ENCODE measurements at regions not wholly inside any gene's neighbourhood (a gene's known extent, or its start where the extent isn't known, plus 50 kb on each side); places are given as distances from the start of the nearest gene placed in this dataset.
"Not testable (repeated sequence)": the region's sequence is repeated elsewhere in the genome, so short reads cannot be mapped to it uniquely, and the experiment has no call there.

DNA sequence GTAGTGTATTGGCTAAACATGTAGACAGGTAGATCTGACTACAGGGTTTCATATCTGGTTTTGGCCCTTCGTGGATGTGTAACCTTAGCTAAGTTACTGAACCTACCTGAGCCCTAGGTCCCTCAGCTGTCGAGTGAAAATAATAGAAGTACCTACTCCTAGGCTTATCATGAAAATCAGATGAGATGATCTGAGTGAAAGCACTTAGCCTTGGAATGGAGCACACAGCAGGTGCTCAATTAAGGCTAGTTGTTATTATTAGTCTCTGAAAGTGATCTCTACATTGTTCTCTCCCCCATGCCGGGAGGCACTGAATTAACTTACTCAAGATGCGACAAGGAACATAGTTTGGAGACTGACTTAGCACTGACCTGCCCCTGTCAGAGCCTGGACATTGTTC lies 174.7 kb upstream of the ZNF217 start:
- Histone ChIP-seq H3K4me3 (no peak overlapping the region), H3K27me3 (no peaks in the 10 kb centered on the region), H3K4me1 (peaks cover 0 to 18% (median 1%) of the 10 kb centered on the region in 4 donors), H3K27ac (no peak overlapping the region), H3K36me3 (no peaks in the 10 kb centered on the region), H3K9me3 (no peaks in the 10 kb centered on the region)
- DNase-seq (ENCODE audit: low spot score in 2 of 2) = no peak
- 75 to 79% methylated on average over 4 of the region's 4 CpGs for WGBS, 2 donors
- TF ChIP-seq EP300 (IDR thresholded peaks at IDR 0.05) (no peak), POLR2A (IDR thresholded peaks at IDR 0.05) (no peak)
- TF ChIP-seq, protein P1, sequence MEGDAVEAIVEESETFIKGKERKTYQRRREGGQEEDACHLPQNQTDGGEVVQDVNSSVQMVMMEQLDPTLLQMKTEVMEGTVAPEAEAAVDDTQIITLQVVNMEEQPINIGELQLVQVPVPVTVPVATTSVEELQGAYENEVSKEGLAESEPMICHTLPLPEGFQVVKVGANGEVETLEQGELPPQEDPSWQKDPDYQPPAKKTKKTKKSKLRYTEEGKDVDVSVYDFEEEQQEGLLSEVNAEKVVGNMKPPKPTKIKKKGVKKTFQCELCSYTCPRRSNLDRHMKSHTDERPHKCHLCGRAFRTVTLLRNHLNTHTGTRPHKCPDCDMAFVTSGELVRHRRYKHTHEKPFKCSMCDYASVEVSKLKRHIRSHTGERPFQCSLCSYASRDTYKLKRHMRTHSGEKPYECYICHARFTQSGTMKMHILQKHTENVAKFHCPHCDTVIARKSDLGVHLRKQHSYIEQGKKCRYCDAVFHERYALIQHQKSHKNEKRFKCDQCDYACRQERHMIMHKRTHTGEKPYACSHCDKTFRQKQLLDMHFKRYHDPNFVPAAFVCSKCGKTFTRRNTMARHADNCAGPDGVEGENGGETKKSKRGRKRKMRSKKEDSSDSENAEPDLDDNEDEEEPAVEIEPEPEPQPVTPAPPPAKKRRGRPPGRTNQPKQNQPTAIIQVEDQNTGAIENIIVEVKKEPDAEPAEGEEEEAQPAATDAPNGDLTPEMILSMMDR (IDR thresholded peaks at IDR 0.05) = no peak

DNA sequence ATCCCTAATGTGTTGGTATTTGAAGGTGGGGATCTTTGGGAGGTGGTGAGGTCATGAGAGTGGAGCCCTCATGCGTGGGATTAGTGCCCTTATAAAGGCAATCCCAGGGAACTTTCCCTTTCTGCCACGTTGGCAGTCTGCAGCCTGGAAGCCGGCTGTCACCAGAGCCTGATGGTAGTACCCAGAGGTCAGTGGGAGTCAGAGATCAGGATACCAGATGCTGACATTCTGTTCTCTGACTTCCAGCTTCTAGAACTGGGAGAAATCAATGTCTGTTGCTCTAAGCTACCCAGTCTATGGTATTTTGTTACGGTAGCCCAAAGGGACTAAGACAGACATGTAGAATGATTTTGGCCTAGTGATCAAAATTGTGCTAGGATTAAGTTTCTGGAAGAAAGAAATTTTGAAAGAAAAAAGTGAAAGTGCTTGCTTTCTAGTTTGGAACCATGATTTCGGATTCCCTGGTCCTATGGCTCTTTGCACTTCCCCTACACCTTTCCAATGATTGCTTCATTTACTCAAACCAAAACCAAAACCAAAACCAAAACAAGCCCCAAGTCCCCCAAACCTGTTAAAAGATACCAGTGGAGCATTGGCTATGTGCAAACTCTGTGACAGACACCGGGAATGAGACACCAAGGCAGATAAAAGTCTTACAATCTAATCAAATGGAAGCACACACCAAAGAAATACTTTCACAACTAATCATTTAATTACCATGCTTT lies 173.7 kb upstream of the ZNF217 start:
- Histone ChIP-seq H3K27me3 (no peaks in the 10 kb centered on the region), H3K4me1 (peaks cover 0 to 15% (median 0%) of the 10 kb centered on the region in 4 donors), H3K4me3 (no peak overlapping the region), H3K9me3 (no peaks in the 10 kb centered on the region), H3K36me3 (no peaks in the 10 kb centered on the region), H3K27ac (no peak overlapping the region)
- no peak for TF ChIP-seq EP300 (IDR thresholded peaks at IDR 0.05)
- TF ChIP-seq POLR2A (IDR thresholded peaks at IDR 0.05) = no peak
- TF ChIP-seq, protein P1 (IDR thresholded peaks at IDR 0.05) = no peak
- 87 to 92% methylated on average over 6 of the region's 6 CpGs for WGBS, 2 donors
- DNase-seq (ENCODE audit: low spot score in 2 of 2) = no peak

DNA sequence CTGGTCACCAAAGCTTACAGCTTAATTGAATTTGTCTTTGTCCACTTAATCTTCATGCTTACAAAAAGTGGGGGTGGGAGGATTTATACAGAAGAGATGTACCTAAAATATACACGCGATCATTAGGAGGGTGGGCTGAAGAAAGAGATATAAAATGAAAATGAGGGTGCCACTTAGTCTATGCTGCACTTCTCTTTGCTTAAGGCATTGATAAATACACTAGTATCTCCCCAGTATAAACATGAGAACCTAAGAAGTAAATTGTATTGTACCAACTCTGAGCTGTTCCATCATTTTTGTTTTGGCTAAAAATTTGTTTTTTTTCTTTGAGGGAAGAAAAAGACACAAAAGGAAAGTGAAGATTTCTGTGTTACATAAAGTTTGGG lies 170.8 kb upstream of the ZNF217 start:
- H3K4me1 ChIP-seq = peaks cover 0 to 15% (median 0%) of the 10 kb centered on the region in 4 donors
- H3K9me3 ChIP-seq = no peaks in the 10 kb centered on the region
- H3K4me3 ChIP-seq = no peak overlapping the region
- no peaks in the 10 kb centered on the region for H3K36me3 ChIP-seq
- H3K27me3 ChIP-seq = no peaks in the 10 kb centered on the region
- no peak overlapping the region for H3K27ac ChIP-seq
- 34 to 43% methylated on average over 2 of the region's 2 CpGs for WGBS, 2 donors
- no peak for DNase-seq (ENCODE audit: low spot score in 2 of 2)
- TF ChIP-seq EP300 (IDR thresholded peaks at IDR 0.05) (no peak), POLR2A (IDR thresholded peaks at IDR 0.05) (no peak)
- TF ChIP-seq, protein P1 (IDR thresholded peaks at IDR 0.05) = no peak

DNA sequence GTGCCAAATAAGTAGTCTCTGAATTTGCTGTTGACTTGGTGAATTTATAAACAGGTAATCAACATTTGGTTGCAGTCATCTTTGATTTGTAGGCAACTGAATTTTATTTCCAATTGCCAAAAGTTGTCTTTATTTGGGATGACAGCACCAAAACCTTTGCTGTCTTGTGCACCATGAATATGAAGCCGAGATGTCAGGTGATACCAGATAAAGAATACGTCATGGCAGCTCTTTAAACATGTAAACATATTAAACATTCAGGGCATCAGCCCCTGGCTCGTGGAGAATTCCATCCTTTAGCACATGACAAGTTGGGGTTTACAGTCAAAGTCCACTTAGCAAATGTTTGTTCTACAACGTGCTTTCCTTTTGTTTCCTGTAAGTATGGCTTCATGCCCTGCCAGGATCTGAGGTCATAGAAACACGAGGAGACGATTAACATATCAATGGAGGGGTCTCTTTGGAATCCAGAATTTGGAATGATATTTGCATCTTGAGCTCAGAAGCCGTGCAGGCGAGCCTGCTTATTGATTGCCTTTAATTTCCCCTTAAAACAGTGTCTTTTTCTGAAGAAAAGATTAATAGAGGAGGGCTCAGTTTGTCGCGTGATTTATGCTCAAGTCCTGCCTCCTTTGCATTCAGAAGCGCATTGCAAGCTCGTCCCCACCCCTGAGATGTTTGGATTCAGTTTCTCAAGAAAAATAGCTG lies 170.2 kb upstream of the ZNF217 start:
- Histone ChIP-seq H3K4me3 (no peak overlapping the region), H3K27ac (no peak overlapping the region), H3K36me3 (no peaks in the 10 kb centered on the region), H3K9me3 (no peaks in the 10 kb centered on the region), H3K27me3 (no peaks in the 10 kb centered on the region), H3K4me1 (peaks cover 0 to 9% (median 0%) of the 10 kb centered on the region in 4 donors)
- no peak for DNase-seq (ENCODE audit: low spot score in 2 of 2)
- WGBS, 2 donors = 24 to 26% methylated on average over 12 of the region's 12 CpGs
- TF ChIP-seq POLR2A (IDR thresholded peaks at IDR 0.05) = no peak
- TF ChIP-seq EP300 (IDR thresholded peaks at IDR 0.05) = no peak
- TF ChIP-seq, protein P1 (IDR thresholded peaks at IDR 0.05) = no peak

DNA sequence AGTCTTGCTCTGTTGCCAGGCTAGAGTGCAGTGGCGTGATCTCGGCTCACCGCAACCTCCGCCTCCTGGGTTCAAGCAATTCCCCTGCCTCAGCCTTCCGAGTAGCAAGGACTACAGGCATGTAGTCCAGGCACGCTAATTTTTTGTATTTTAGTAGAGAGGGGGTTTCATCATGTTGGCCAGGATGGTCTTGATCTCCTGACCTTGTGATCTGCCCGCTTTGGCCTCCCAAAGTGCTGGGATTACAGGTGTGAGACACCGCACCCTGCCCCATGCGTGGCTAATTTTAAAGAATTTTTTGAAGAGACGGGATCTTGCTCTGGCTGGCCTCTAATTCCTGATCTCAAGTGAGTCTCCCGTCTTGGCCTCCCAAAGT lies 168.8 kb upstream of the ZNF217 start:
- not testable (repeated sequence) for DNase-seq (ENCODE audit: low spot score in 2 of 2); H3K4me3 ChIP-seq; H3K36me3 ChIP-seq; H3K4me1 ChIP-seq; H3K27ac ChIP-seq; H3K27me3 ChIP-seq; H3K9me3 ChIP-seq
- 98 to 99% methylated on average over 11 of the region's 11 CpGs for WGBS, 2 donors
